GM23248 (cell line): ENCODE measurements at regions not wholly inside any gene's neighbourhood (a gene's known extent, or its start where the extent isn't known, plus 50 kb on each side); places are given as distances from the start of the nearest gene placed in this dataset.

Experiments used
- EZH2 ChIP-seq: fragments of 200-600 bp; sonication (generic); IDR thresholded peaks from 2 replicates; pipeline ENCODE4 v1.6.1; 2018; ENCODE audit warnings: antibody characterized with exemption, mild to moderate bottlenecking; ENCODE audit not compliant: insufficient read depth, poor library complexity, severe bottlenecking
- EZH2phosphoT487 ChIP-seq: fragments of 200-600 bp; sonication (generic); IDR thresholded peaks from 2 replicates; pipeline ENCODE4 v1.6.1; 2018; ENCODE audit warnings: antibody characterized with exemption, moderate library complexity, mild to moderate bottlenecking, low read depth; ENCODE audit not compliant: insufficient read depth

GRCh38 chr20:62575976-62576722, 66.2 kb upstream of the SLCO4A1 start:
- TF ChIP-seq EZH2 (no peak), EZH2phosphoT487 (no peak)
